GM19463 (cell line): ENCODE measurements at regions not wholly inside any gene's neighbourhood (a gene's known extent, or its start where the extent isn't known, plus 50 kb on each side); places are given as distances from the start of the nearest gene placed in this dataset.

Experiments
- ATAC-seq: cut with Tn5 transposase; IDR thresholded peaks from one replicate; pipeline ENCODE4 v1.9.1; 2021; ENCODE audit warnings: mild to moderate bottlenecking, moderate library complexity; ENCODE audit not compliant: unreplicated experiment

- no peak for ATAC-seq
These were observed 165.8 kb downstream of the INHBA start for GRCh38 chr7:41536873-41537665.

- no peak for ATAC-seq
These were observed 166.6 kb downstream of the INHBA start for GRCh38 chr7:41536122-41536872.

GRCh38 chr7:41529831-41530230, 173.1 kb downstream of the INHBA start:
- ATAC-seq: no peak

- no peak for ATAC-seq
These were observed 178.0 kb downstream of the INHBA start for GRCh38 chr7:41524876-41525275.

- no peak for ATAC-seq
These were observed 182.4 kb downstream of the INHBA start for GRCh38 chr7:41520445-41520844.

GRCh38 chr7:41517771-41518170, 185.1 kb downstream of the INHBA start:
- ATAC-seq: no peak

GRCh38 chr7:41508755-41509154, 194.1 kb downstream of the INHBA start:
- ATAC-seq: no peak

- no peak for ATAC-seq
These were observed 195.1 kb downstream of the INHBA start for GRCh38 chr7:41507686-41508268.

GRCh38 chr7:41504214-41504980, 198.5 kb downstream of the INHBA start:
- no peak for ATAC-seq

- no peak for ATAC-seq
These were observed 199.5 kb downstream of the INHBA start for GRCh38 chr7:41503438-41503837.

GRCh38 chr7:41501466-41501865, 201.4 kb downstream of the INHBA start:
- ATAC-seq: no peak

- ATAC-seq: no peak
These were observed 201.9 kb downstream of the INHBA start for GRCh38 chr7:41501006-41501405.

GRCh38 chr7:41492603-41493002, 210.3 kb downstream of the INHBA start:
- no peak for ATAC-seq

GRCh38 chr7:41491883-41492471, 210.9 kb downstream of the INHBA start:
- no peak for ATAC-seq

GRCh38 chr7:41491308-41491707, 211.6 kb downstream of the INHBA start:
- ATAC-seq: no peak

GRCh38 chr7:41489885-41490284, 213.0 kb downstream of the INHBA start:
- no peak for ATAC-seq

GRCh38 chr7:41487229-41487940, 215.5 kb downstream of the INHBA start:
- no peak for ATAC-seq

- ATAC-seq: no peak
These were observed 221.5 kb downstream of the INHBA start for GRCh38 chr7:41481353-41481752.

- ATAC-seq: no peak
These were observed 224.7 kb downstream of the INHBA start for GRCh38 chr7:41478187-41478586.

- ATAC-seq: no peak
These were observed 226.5 kb downstream of the INHBA start for GRCh38 chr7:41476460-41476803.
